H1 (cell line): ENCODE measurements at regions not wholly inside any gene's neighbourhood (a gene's known extent, or its start where the extent isn't known, plus 50 kb on each side); places are given as distances from the start of the nearest gene placed in this dataset.

Experiments used
- CTCF ChIA-PET: fragments of 300-600 bp; sonication (Branson Sonifier 250); formaldehyde crosslinking; loops from one replicate; lab custom pipeline; 2021; ENCODE audit not compliant: partially characterized antibody; lab: Charles Lee
- POLR2A ChIA-PET: fragments of 300-600 bp; sonication (Branson Sonifier 250); formaldehyde crosslinking; loops from one replicate; lab custom pipeline; 2021; ENCODE audit warnings: inconsistent platforms; ENCODE audit not compliant: partially characterized antibody; lab: Charles Lee
- DNase-seq, 2 experiments: peaks; one replicate each; pipeline versions ENCODE4 v3.0.0 to v3.0.0-alpha.2; 2010 to 2022; ENCODE audit warnings: low spot score in 2 of 2, low read depth in 1 of 2, mixed read lengths in 1 of 2
- FAIRE-seq: peaks from 2 replicates; lab custom pipeline; 2011; peaks lifted over from hg19 to GRCh38; lab: Jason Lieb, UNC
- H2AFZ ChIP-seq: 2 replicates; pipeline ENCODE4 v1.8.1; 2012; ENCODE audit warnings: low read length, inconsistent platforms
- H2AK5ac ChIP-seq: 2 replicates; pipeline ENCODE4 v1.6.1; 2013; ENCODE audit warnings: low read depth, low read length
- H2BK120ac ChIP-seq: replicated peaks from 2 replicates; pipeline ENCODE3; 2013; ENCODE audit warnings: low read depth, low read length, inconsistent platforms
- H2BK12ac ChIP-seq: 2 replicates; pipeline ENCODE4 v1.6.1; 2013; ENCODE audit warnings: low read depth, low read length
- H2BK15ac ChIP-seq: 2 replicates; pipeline ENCODE4 v1.6.1; 2013; ENCODE audit warnings: low read length
- H2BK20ac ChIP-seq: 2 replicates; pipeline ENCODE4 v1.6.1; 2013; ENCODE audit warnings: low read length
- H2BK5ac ChIP-seq: 2 replicates; pipeline ENCODE4 v1.6.1; 2013; ENCODE audit warnings: low read depth, low read length
- H3K14ac ChIP-seq: 2 replicates; pipeline ENCODE4 v1.6.1; 2013; ENCODE audit warnings: inconsistent platforms; ENCODE audit not compliant: insufficient read length
- H3K18ac ChIP-seq: 2 replicates; pipeline ENCODE4 v1.6.1; 2013; ENCODE audit warnings: low read length; ENCODE audit errors: extremely low read depth
- H3K23ac ChIP-seq: 2 replicates; pipeline ENCODE4 v1.6.1; 2013; ENCODE audit warnings: inconsistent platforms; ENCODE audit not compliant: insufficient read length
- H3K23me2 ChIP-seq: 2 replicates; pipeline ENCODE4 v1.6.1; 2013; ENCODE audit warnings: low read depth, low read length
- H3K27ac ChIP-seq: 2 replicates; pipeline ENCODE4 v1.6.1; 2011; ENCODE audit warnings: low read depth, low read length, inconsistent platforms
- H3K27me3 ChIP-seq, 4 experiments: replicated peaks in 1 of 4; 1 replicate in 1 of 4; 2 replicates in 3 of 4; pipeline versions ENCODE4 v1.6.1 to v1.8.1; 2011 to 2013; ENCODE audit warnings: low read length in 3 of 4, mild to moderate bottlenecking in 3 of 4, inconsistent platforms in 2 of 4, mixed read lengths in 2 of 4, moderate library complexity in 1 of 4; ENCODE audit not compliant: control insufficient read depth in 3 of 4, insufficient read depth in 3 of 4; ENCODE audit errors: extremely low read depth in 1 of 4
- H3K36me3 ChIP-seq, 4 experiments: 2 replicates each; pipeline versions ENCODE4 v1.6.1 to v1.8.1; 2011 to 2013; ENCODE audit warnings: mild to moderate bottlenecking in 4 of 4, low read length in 3 of 4, moderate library complexity in 2 of 4, control low read depth in 1 of 4, inconsistent platforms in 1 of 4; ENCODE audit not compliant: insufficient read depth in 4 of 4, control insufficient read depth in 2 of 4
- H3K4ac ChIP-seq: replicated peaks from 2 replicates; pipeline ENCODE3; 2013; ENCODE audit warnings: low read length, low read depth, mixed read lengths, inconsistent platforms; ENCODE audit not compliant: insufficient read length
- H3K4me1 ChIP-seq, 4 experiments: replicated peaks in 1 of 4; 1 replicate in 1 of 4; 2 replicates in 3 of 4; pipeline versions ENCODE4 v1.6.1 to v1.8.1; 2011 to 2013; ENCODE audit warnings: low read length in 3 of 4, inconsistent platforms in 2 of 4, mixed read lengths in 1 of 4; ENCODE audit not compliant: insufficient read depth in 4 of 4, control insufficient read depth in 3 of 4
- H3K4me2 ChIP-seq, 2 experiments: 2 replicates each; pipeline versions ENCODE4 v1.6.1 to v1.8.1; 2011 to 2013; ENCODE audit warnings: low read depth in 2 of 2, low read length in 2 of 2, control low read depth in 1 of 2, inconsistent platforms in 1 of 2, mild to moderate bottlenecking in 1 of 2; ENCODE audit not compliant: insufficient read depth in 1 of 2
- H3K4me3 ChIP-seq, 4 experiments: fragments of 200-600, 300-600 bp in 1 of 4; sonication (generic), shearing (Covaris generic), sonication (Bioruptor Twin) in 1 of 4; 2 replicates each; pipeline versions ENCODE4 v1.5.1 to v1.8.1; 2011 to 2016; ENCODE audit warnings: low read length in 4 of 4, low read depth in 3 of 4, control low read depth in 2 of 4, inconsistent platforms in 2 of 4, mild to moderate bottlenecking in 2 of 4, mixed read lengths in 1 of 4, moderate library complexity in 1 of 4; ENCODE audit not compliant: insufficient read depth in 2 of 4; ENCODE audit errors: extremely low read depth in 1 of 4
- H3K56ac ChIP-seq: replicated peaks from 2 replicates; pipeline ENCODE3; 2013; ENCODE audit warnings: low read depth, mild to moderate bottlenecking, mixed read lengths, low read length, inconsistent platforms; ENCODE audit not compliant: insufficient read length
- H3K79me1 ChIP-seq: 2 replicates; pipeline ENCODE4 v1.6.1; 2013; ENCODE audit warnings: low read depth, low read length, control low read depth
- H3K79me2 ChIP-seq, 2 experiments: 2 replicates each; pipeline versions ENCODE4 v1.6.1 to v1.8.1; 2012 to 2013; ENCODE audit warnings: low read length in 2 of 2, mild to moderate bottlenecking in 2 of 2, inconsistent platforms in 1 of 2; ENCODE audit not compliant: insufficient read depth in 2 of 2, control insufficient read depth in 1 of 2
- H3K9ac ChIP-seq, 4 experiments: replicated peaks in 1 of 4; 1 replicate in 1 of 4; 2 replicates in 3 of 4; pipeline versions ENCODE4 v1.6.1 to v1.8.1; 2011 to 2013; ENCODE audit warnings: low read depth in 3 of 4, low read length in 3 of 4, control low read depth in 2 of 4, mild to moderate bottlenecking in 2 of 4, moderate library complexity in 2 of 4, inconsistent platforms in 1 of 4; ENCODE audit errors: extremely low read depth in 1 of 4
- H3K9me3 ChIP-seq, 2 experiments: 2 replicates each; pipeline versions ENCODE4 v1.6.1 to v1.8.1; 2012 to 2013; ENCODE audit warnings: mild to moderate bottlenecking in 2 of 2, moderate library complexity in 2 of 2, control low read depth in 1 of 2, inconsistent platforms in 1 of 2, low read depth in 1 of 2, low read length in 1 of 2, mixed read lengths in 1 of 2; ENCODE audit not compliant: insufficient read depth in 2 of 2
- H4K20me1 ChIP-seq, 2 experiments: replicated peaks in 1 of 2; 2 replicates each; pipeline versions ENCODE3 to v1.8.1; 2011 to 2013; ENCODE audit warnings: inconsistent platforms in 2 of 2, low read length in 2 of 2, mild to moderate bottlenecking in 1 of 2; ENCODE audit not compliant: insufficient read depth in 2 of 2, control insufficient read depth in 1 of 2
- H4K5ac ChIP-seq: 2 replicates; pipeline ENCODE4 v1.6.1; 2013; ENCODE audit warnings: low read length, low read depth, mixed read lengths, inconsistent platforms; ENCODE audit not compliant: insufficient read length
- H4K8ac ChIP-seq: 2 replicates; pipeline ENCODE4 v1.8.0; 2013; ENCODE audit warnings: mild to moderate bottlenecking, moderate library complexity, low read length, inconsistent platforms; ENCODE audit not compliant: insufficient read depth; ENCODE audit errors: extremely low read depth
- H4K91ac ChIP-seq: replicated peaks from 2 replicates; pipeline ENCODE3; 2013; ENCODE audit warnings: low read length, mixed read lengths, inconsistent platforms; ENCODE audit not compliant: insufficient read length
- CEBPB ChIP-seq: IDR thresholded peaks from 2 replicates; pipeline ENCODE4 v1.6.1; 2012; ENCODE audit warnings: low read depth, low read length
- EZH2 ChIP-seq: fragments of 200-600 bp; sonication (generic); IDR thresholded peaks from 2 replicates; pipeline ENCODE4 v1.7.1; 2012; ENCODE audit warnings: low read depth, mild to moderate bottlenecking, moderate library complexity, low read length, inconsistent platforms; ENCODE audit not compliant: severe bottlenecking
- SAP30 ChIP-seq: fragments of 300-600 bp; sonication (generic); IDR thresholded peaks from 2 replicates; pipeline ENCODE4 v1.7.1; 2012; ENCODE audit warnings: low read length, moderate library complexity, mild to moderate bottlenecking, inconsistent platforms; ENCODE audit not compliant: insufficient read depth, insufficient replicate concordance
- SRF ChIP-seq: IDR thresholded peaks from 2 replicates; pipeline ENCODE4 v1.6.1; 2011; ENCODE audit warnings: mild to moderate bottlenecking, low read depth, low read length, moderate library complexity
- TF ChIP-seq, protein P1 (sequence below): IDR thresholded peaks from 2 replicates; pipeline ENCODE4 v1.6.1; 2012; ENCODE audit warnings: inconsistent platforms

DNA sequence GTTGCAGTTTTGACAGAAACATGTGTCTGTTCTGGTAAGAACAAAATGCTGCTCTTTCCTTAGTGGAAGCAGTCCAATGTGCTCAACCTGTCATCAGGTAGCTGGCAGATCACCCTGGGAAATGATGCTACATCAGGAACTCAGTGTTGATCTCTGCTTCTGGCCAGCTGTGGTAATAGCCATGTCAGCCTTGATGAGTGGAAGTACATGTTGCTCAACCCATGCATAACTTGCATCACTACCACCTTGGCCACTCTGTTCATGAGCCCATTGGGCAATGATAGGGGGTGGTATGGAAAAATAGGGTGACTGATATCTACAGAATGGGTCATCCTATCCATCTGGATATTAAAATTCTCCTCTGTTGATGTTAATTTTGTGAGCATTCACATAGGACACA, 411.0 kb downstream of the C12orf50 start:
- no peak for FAIRE-seq
- H2BK15ac ChIP-seq: no peak overlapping the region
- no peak overlapping the region for H3K4me2 ChIP-seq

More for the DNA sequence above, 411.0 kb downstream of the C12orf50 start:
- Histone ChIP-seq H4K20me1 (no peaks in the 10 kb centered on the region), H3K4me1 (no peaks in the 10 kb centered on the region), H2BK12ac (no peak overlapping the region), H2BK120ac (no peak overlapping the region), H3K23me2 (no peaks in the 10 kb centered on the region), H3K36me3 (no peaks in the 10 kb centered on the region), H3K18ac (no peak overlapping the region), H2AK5ac (no peak overlapping the region), H3K79me2 (no peaks in the 10 kb centered on the region), H4K91ac (no peak overlapping the region), H3K14ac (no peak overlapping the region), H3K4me3 (no peak overlapping the region), H3K9me3 (no peaks in the 10 kb centered on the region), H3K4ac (no peak overlapping the region), H2BK20ac (no peak overlapping the region), H3K9ac (no peak overlapping the region), H4K5ac (no peak overlapping the region), H4K8ac (no peak overlapping the region), H2AFZ (no peak overlapping the region), H3K23ac (no peak overlapping the region), H3K79me1 (no peaks in the 10 kb centered on the region), H3K56ac (no peak overlapping the region), H3K27me3 (no peaks in the 10 kb centered on the region), H2BK5ac (no peak overlapping the region), H3K27ac (no peak overlapping the region)
- DNase-seq: no peak
- POLR2A ChIA-PET: no interaction called here
- CTCF ChIA-PET: no interaction called here
- no peak for TF ChIP-seq SAP30
- TF ChIP-seq EZH2: no peak
- TF ChIP-seq, protein P1, sequence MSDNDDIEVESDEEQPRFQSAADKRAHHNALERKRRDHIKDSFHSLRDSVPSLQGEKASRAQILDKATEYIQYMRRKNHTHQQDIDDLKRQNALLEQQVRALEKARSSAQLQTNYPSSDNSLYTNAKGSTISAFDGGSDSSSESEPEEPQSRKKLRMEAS: no peak
- no peak for TF ChIP-seq CEBPB
- no peak for TF ChIP-seq SRF
